RWPE1 (cell line): ENCODE measurements at regions not wholly inside any gene's neighbourhood (a gene's known extent, or its start where the extent isn't known, plus 50 kb on each side); places are given as distances from the start of the nearest gene placed in this dataset.
"Not testable (repeated sequence)": the region's sequence is repeated elsewhere in the genome, so short reads cannot be mapped to it uniquely, and the experiment has no call there.

Experiments
- CTCF ChIA-PET: fragments of 350-600 bp; sonication (Branson Sonifier 250); formaldehyde crosslinking; extraction: SDS; loops from one replicate; lab custom pipeline; 2021; lab: Yijun Ruan, JAX
- POLR2A ChIA-PET: fragments of 400-600 bp; formaldehyde crosslinking; extraction: SDS; loops from one replicate; lab custom pipeline; 2020; ENCODE audit warnings: antibody characterized with exemption; ENCODE audit not compliant: low non-redundant PET; lab: Yijun Ruan, JAX
- DNase-seq: peaks from one replicate; pipeline ENCODE4 v3.0.0; 2012; ENCODE audit warnings: low spot score
- H3K27ac ChIP-seq: fragments of 450-650 bp; 2 replicates; pipeline ENCODE4 v1.5.1; 2017
- TF ChIP-seq, protein P1 (sequence below): fragments of 450-650 bp; conservative IDR thresholded peaks from 2 replicates; pipeline ENCODE4 v1.5.1; 2017; ENCODE audit warnings: low read depth, mild to moderate bottlenecking

DNA sequence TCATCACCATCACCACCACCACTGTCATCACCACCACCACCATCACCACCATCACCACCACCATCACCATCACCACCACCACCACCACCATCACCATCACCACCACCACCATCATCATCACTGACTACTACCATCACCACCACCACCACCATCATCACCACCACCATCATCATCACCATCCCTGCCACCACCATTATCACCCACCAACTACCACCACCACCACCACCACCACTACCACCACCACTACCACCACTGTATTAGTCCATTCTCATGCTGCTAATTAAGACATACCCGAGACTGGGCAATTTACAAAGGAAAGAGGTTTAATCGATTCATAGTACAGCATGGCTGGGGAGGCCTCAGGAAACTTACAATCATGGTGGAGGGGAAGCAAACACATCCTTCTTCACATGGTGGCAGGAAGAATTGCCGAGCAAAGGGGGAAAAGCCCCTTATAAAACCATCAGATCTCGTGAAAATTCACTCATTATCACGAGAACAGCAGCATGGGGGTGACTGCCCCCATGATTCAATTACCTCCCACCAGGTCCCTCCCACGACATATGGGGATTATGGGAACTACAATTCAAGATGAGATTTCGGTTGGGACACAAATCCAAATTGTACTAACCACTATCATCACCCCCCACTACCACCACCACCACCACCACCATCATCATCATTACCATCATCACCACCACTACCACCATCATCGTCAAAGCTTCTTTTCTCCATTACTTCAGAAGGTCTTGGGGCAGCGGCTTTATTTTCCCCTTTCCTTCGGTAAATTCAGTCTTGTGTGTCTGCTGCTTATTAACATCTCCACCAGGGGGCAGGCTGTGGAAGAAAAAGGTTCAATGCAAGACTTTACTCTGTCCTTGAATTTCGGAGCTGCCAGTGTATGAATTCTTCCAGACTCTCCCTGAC is 53.6 kb upstream of the SCAF4 start:
- CTCF ChIA-PET = interaction anchor here (0.5 to 1.2 kb wide), 16 partner anchors 12 to 1237 kb away, joined by 3 to 5 read pairs (median 3); no protein-coding TSS in a partner anchor
- DNase-seq = peak; percentile 26
- POLR2A ChIA-PET, H3K27ac ChIP-seq: not testable (repeated sequence)
- TF ChIP-seq, protein P1, sequence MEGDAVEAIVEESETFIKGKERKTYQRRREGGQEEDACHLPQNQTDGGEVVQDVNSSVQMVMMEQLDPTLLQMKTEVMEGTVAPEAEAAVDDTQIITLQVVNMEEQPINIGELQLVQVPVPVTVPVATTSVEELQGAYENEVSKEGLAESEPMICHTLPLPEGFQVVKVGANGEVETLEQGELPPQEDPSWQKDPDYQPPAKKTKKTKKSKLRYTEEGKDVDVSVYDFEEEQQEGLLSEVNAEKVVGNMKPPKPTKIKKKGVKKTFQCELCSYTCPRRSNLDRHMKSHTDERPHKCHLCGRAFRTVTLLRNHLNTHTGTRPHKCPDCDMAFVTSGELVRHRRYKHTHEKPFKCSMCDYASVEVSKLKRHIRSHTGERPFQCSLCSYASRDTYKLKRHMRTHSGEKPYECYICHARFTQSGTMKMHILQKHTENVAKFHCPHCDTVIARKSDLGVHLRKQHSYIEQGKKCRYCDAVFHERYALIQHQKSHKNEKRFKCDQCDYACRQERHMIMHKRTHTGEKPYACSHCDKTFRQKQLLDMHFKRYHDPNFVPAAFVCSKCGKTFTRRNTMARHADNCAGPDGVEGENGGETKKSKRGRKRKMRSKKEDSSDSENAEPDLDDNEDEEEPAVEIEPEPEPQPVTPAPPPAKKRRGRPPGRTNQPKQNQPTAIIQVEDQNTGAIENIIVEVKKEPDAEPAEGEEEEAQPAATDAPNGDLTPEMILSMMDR = peak; percentile 46

DNA sequence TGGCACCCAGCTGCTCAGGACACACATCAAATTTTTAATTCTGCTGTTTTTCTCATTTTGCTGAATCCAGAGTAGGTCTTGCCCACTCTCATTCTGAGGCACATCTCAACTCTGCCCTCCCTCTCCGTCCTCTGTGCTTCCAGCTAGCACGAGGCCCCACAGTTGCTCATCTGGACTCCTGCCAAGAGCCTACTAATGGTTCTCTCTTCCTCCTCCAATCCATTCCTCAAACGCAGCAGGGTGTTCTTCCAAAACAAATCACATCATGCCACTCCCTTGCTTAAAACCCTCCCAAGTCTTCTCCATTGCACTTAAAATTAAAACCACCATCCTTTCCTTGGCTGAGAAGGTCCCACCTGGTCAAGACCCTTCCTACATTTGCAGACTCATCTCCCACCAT is 49.8 kb upstream of the SCAF4 start:
- CTCF ChIA-PET = interaction anchor here (0.6 to 2.2 kb wide), 6 partner anchors 80 to 1281 kb away, joined by 3 to 10 read pairs (median 3); partner anchors contain the start of gene HUNK

More for the DNA sequence above, 49.8 kb upstream of the SCAF4 start:
- POLR2A ChIA-PET = no interaction called here
- no peak for DNase-seq
- TF ChIP-seq, protein P1 = no peak
- no peak overlapping the region for H3K27ac ChIP-seq
